ENCODE measurements at regions not wholly inside any gene's neighbourhood (a gene's known extent, or its start where the extent isn't known, plus 50 kb on each side); places are given as distances from the start of the nearest gene placed in this dataset.

- peaks cover 0 to 5% (median 0%) of the 10 kb centered on the region in 11 donors for H3K9me3 Mint-ChIP-seq
- H3K36me3 Mint-ChIP-seq: peaks cover 0 to 5% (median 0%) of the 10 kb centered on the region in 5 donors
- peaks cover 9 to 37% (median 15%) of the 10 kb centered on the region in 5 donors for H3K27me3 Mint-ChIP-seq
- Histone ChIP-seq H3K36me3 (ENCODE audit: control insufficient read depth in 2 of 3, insufficient read depth in 3 of 3, low read length in 3 of 3) (no peaks in the 10 kb centered on the region), H3K9me3 (ENCODE audit: control insufficient read depth in 2 of 3, low read length in 3 of 3) (no peaks in the 10 kb centered on the region), H3K4me3 (ENCODE audit: low read length) (no peak overlapping the region), H3K27me3 (ENCODE audit: control insufficient read depth in 2 of 2, insufficient read depth in 2 of 2, low read length in 2 of 2) (no peaks in the 10 kb centered on the region), H3K27ac (ENCODE audit: low read depth, low read length) (no peak overlapping the region), H3K4me1 (ENCODE audit: control insufficient read depth in 2 of 2, insufficient read depth in 2 of 2, low read length in 2 of 2) (no peaks in the 10 kb centered on the region)
- H3K27ac Mint-ChIP-seq: no peak overlapping the region
- DNase-seq (no peak), ATAC-seq (no peak)
- POLR2A ChIA-PET: no interaction called here
- peaks cover 0 to 2% (median 0%) of the 10 kb centered on the region in 7 donors for H3K4me1 Mint-ChIP-seq
- no peak overlapping the region for H3K4me3 Mint-ChIP-seq
- CTCF ChIA-PET: interaction anchor here (0.6 kb wide), 1 partner anchor 1607 kb away, joined by 3 read pairs; no protein-coding TSS in a partner anchor
- intact Hi-C loops (cut with micrococcal nuclease): no loop called here
These were observed 157.9 kb downstream of the ZDHHC21 start for GRCh38 chr9:14535161-14535955.

DNA sequence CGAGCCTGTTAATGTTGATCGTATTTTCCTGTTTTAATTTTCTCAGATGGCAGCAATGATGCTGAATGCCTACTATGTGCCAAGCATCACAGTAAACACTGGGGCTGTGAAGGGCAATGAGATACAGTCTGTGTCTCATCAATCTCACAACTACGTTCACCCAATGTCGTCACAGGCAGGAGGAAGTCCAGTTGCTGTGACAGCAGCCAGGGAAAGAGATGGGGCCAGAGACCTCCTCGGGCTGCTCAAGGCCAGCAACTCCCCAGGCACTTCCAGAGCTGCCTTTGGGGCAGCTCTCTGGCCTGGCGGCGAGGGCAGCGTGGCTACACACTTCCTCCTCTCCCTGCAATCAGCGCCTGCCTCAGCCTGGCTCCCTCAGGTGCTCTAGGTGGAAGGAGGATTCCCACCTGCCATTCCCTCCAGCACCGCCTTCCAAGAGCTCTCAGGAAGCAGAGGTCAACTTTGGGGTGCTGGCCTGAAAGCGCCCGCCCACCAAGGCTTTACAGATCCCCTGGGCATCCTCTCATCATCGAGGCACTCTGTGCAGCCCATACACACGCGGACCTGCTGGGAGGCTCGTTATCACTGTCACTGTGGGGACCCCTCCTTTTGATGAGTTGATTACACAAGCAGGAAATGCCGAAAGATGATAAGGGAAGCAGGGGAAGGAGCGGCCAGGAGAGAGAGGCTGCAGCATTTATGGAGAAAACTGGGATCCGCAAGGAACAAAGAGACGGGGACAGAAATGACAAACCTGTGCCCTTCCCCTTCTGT lies 159.2 kb downstream of the ZDHHC21 start:
- ATAC-seq (no peak), DNase-seq (no peak)
- Histone ChIP-seq H3K36me3 (ENCODE audit: control insufficient read depth in 2 of 3, insufficient read depth in 3 of 3, low read length in 3 of 3) (no peaks in the 10 kb centered on the region), H3K9me3 (ENCODE audit: control insufficient read depth in 2 of 3, low read length in 3 of 3) (no peaks in the 10 kb centered on the region), H3K27me3 (ENCODE audit: control insufficient read depth in 2 of 2, insufficient read depth in 2 of 2, low read length in 2 of 2) (no peaks in the 10 kb centered on the region), H3K4me3 (ENCODE audit: low read length) (no peak overlapping the region), H3K27ac (ENCODE audit: low read depth, low read length) (no peak overlapping the region), H3K4me1 (ENCODE audit: control insufficient read depth in 2 of 2, insufficient read depth in 2 of 2, low read length in 2 of 2) (no peaks in the 10 kb centered on the region)
- Mint-ChIP-seq H3K4me3 (no peak overlapping the region), H3K36me3 (peaks cover 0 to 5% (median 0%) of the 10 kb centered on the region in 5 donors), H3K27ac (no peak overlapping the region), H3K4me1 (peaks cover 0 to 2% (median 0%) of the 10 kb centered on the region in 7 donors), H3K27me3 (peaks cover 8 to 37% (median 26%) of the 10 kb centered on the region in 5 donors), H3K9me3 (peaks cover 0 to 5% (median 0%) of the 10 kb centered on the region in 11 donors)
- ChIA-PET CTCF (no interaction called here), POLR2A (no interaction called here)
- intact Hi-C loops (cut with micrococcal nuclease): no loop called here

- POLR2A ChIA-PET: no interaction called here
- Histone ChIP-seq H3K27ac (ENCODE audit: low read depth, low read length) (no peak overlapping the region), H3K4me3 (ENCODE audit: low read length) (no peak overlapping the region), H3K4me1 (ENCODE audit: control insufficient read depth in 2 of 2, insufficient read depth in 2 of 2, low read length in 2 of 2) (no peaks in the 10 kb centered on the region), H3K27me3 (ENCODE audit: control insufficient read depth in 2 of 2, insufficient read depth in 2 of 2, low read length in 2 of 2) (no peaks in the 10 kb centered on the region), H3K36me3 (ENCODE audit: control insufficient read depth in 2 of 3, insufficient read depth in 3 of 3, low read length in 3 of 3) (no peaks in the 10 kb centered on the region), H3K9me3 (ENCODE audit: control insufficient read depth in 2 of 3, low read length in 3 of 3) (no peaks in the 10 kb centered on the region)
- Mint-ChIP-seq H3K27me3 (peaks cover 9 to 37% (median 26%) of the 10 kb centered on the region in 5 donors), H3K9me3 (peaks cover 0 to 5% (median 0%) of the 10 kb centered on the region in 11 donors), H3K4me3 (no peak overlapping the region), H3K27ac (no peak overlapping the region), H3K36me3 (peaks cover 0 to 5% (median 0%) of the 10 kb centered on the region in 5 donors), H3K4me1 (peaks cover 0 to 2% (median 0%) of the 10 kb centered on the region in 7 donors)
- DNase-seq (no peak), ATAC-seq (no peak)
- CTCF ChIA-PET: no interaction called here
- intact Hi-C loops (cut with micrococcal nuclease): no loop called here
These were observed 160.6 kb downstream of the ZDHHC21 start for GRCh38 chr9:14532456-14533115.

DNA sequence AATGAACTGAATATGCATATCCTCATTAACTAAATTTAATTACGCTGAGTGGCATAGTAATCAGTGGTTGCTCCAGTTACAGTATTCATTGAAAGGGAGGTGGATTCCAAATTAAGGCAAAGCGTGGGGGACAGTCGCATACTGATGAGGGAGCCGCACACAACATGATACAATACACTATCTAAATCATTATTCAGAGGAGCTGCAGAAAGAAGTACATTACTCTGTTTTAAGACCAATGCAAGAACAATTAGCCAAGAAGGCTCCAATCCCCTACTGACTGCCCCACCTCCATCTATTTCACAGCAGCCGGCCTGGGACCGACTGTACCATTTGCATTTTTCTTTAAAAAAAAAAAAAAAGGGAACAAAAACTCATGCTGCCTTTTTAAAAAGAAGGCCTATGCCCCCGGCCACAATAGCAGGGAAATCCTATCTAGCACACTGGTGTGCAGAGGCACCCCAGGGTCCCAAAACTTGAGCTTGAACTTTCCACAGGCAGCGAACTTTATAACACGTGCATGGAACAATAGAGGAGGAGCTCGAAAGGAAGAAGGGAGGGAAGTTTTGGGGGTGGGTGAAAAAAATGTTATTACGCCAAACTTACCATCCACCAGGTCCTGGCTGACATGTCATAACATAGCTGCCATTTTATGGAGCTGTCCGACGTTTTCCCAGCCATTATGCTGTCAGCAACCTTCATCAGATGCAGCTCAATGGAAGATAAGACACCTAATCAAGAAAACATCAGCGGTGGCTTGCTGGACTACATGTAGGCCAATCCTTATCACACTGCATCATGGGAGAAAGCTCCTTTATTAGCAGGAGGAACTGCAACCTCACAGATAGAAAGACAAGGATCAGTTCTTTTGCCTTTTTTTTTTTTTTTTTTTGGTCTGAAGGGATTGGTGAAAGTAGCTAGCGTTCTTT lies 161.6 kb downstream of the ZDHHC21 start:
- ATAC-seq (no peak), DNase-seq (no peak)
- Histone ChIP-seq H3K27ac (ENCODE audit: low read depth, low read length) (no peak overlapping the region), H3K36me3 (ENCODE audit: control insufficient read depth in 2 of 3, insufficient read depth in 3 of 3, low read length in 3 of 3) (no peaks in the 10 kb centered on the region), H3K4me3 (ENCODE audit: low read length) (no peak overlapping the region), H3K9me3 (ENCODE audit: control insufficient read depth in 2 of 3, low read length in 3 of 3) (no peaks in the 10 kb centered on the region), H3K4me1 (ENCODE audit: control insufficient read depth in 2 of 2, insufficient read depth in 2 of 2, low read length in 2 of 2) (no peaks in the 10 kb centered on the region), H3K27me3 (ENCODE audit: control insufficient read depth in 2 of 2, insufficient read depth in 2 of 2, low read length in 2 of 2) (no peaks in the 10 kb centered on the region)
- H3K4me1 Mint-ChIP-seq: peaks cover 0 to 2% (median 0%) of the 10 kb centered on the region in 7 donors
- H3K4me3 Mint-ChIP-seq: no peak overlapping the region
- intact Hi-C loops (cut with micrococcal nuclease): no loop called here
- H3K27ac Mint-ChIP-seq: no peak overlapping the region
- POLR2A ChIA-PET: no interaction called here
- H3K27me3 Mint-ChIP-seq: peaks cover 9 to 36% (median 26%) of the 10 kb centered on the region in 5 donors
- peaks cover 0 to 5% (median 0%) of the 10 kb centered on the region in 5 donors for H3K36me3 Mint-ChIP-seq
- CTCF ChIA-PET: no interaction called here
- peaks cover 0 to 2% (median 0%) of the 10 kb centered on the region in 11 donors for H3K9me3 Mint-ChIP-seq

GRCh38 chr9:14530841-14531240 lies 162.4 kb downstream of the ZDHHC21 start:
- H3K27ac Mint-ChIP-seq: no peak overlapping the region
- H3K9me3 ChIP-seq (ENCODE audit: control insufficient read depth in 2 of 3, low read length in 3 of 3): no peaks in the 10 kb centered on the region

DNA sequence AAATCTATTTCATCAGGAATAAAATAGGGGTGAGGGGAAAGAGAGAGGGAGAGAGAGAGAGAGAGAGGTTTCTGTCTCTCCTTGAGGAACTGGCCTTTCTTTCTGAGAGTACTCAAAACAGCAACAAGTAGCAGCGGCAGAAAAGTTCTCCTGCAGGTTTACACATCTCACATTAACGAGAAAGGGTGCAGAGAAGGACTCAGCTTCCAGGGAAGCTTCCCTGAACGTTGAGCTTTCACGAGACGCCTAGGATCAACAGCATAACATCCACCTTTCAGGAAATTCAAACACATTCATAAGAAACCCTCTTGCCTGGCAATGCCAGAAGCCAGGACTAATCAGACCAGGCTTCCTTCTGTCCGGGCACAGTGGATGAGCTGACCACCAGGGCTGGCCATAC lies 162.9 kb downstream of the ZDHHC21 start:
- Mint-ChIP-seq H3K27me3 (peaks cover 7 to 31% (median 19%) of the 10 kb centered on the region in 5 donors), H3K27ac (no peak overlapping the region)

More at GRCh38 chr9:14530841-14531240, 162.4 kb downstream of the ZDHHC21 start:
- Mint-ChIP-seq H3K27me3 (peaks cover 7 to 31% (median 21%) of the 10 kb centered on the region in 5 donors), H3K4me3 (no peak overlapping the region), H3K9me3 (peaks cover 0 to 2% (median 0%) of the 10 kb centered on the region in 11 donors), H3K4me1 (peaks cover 0 to 2% (median 0%) of the 10 kb centered on the region in 7 donors), H3K36me3 (peaks cover 0 to 5% (median 0%) of the 10 kb centered on the region in 5 donors)
- Histone ChIP-seq H3K4me3 (ENCODE audit: low read length) (no peak overlapping the region), H3K27me3 (ENCODE audit: control insufficient read depth in 2 of 2, insufficient read depth in 2 of 2, low read length in 2 of 2) (no peaks in the 10 kb centered on the region), H3K4me1 (ENCODE audit: control insufficient read depth in 2 of 2, insufficient read depth in 2 of 2, low read length in 2 of 2) (no peaks in the 10 kb centered on the region), H3K36me3 (ENCODE audit: control insufficient read depth in 2 of 3, insufficient read depth in 3 of 3, low read length in 3 of 3) (no peaks in the 10 kb centered on the region), H3K27ac (ENCODE audit: low read depth, low read length) (no peak overlapping the region)
- intact Hi-C loops (cut with micrococcal nuclease): no loop called here
- CTCF ChIA-PET: no interaction called here
- DNase-seq: no peak
- no peak for ATAC-seq
- POLR2A ChIA-PET: no interaction called here

More for the DNA sequence above, 162.9 kb downstream of the ZDHHC21 start:
- peaks cover 0 to 2% (median 0%) of the 10 kb centered on the region in 11 donors for H3K9me3 Mint-ChIP-seq
- H3K4me1 Mint-ChIP-seq: peaks cover 0 to 2% (median 0%) of the 10 kb centered on the region in 7 donors
- Histone ChIP-seq H3K27ac (ENCODE audit: low read depth, low read length) (no peak overlapping the region), H3K9me3 (ENCODE audit: control insufficient read depth in 2 of 3, low read length in 3 of 3) (no peaks in the 10 kb centered on the region), H3K4me3 (ENCODE audit: low read length) (no peak overlapping the region), H3K4me1 (ENCODE audit: control insufficient read depth in 2 of 2, insufficient read depth in 2 of 2, low read length in 2 of 2) (no peaks in the 10 kb centered on the region), H3K36me3 (ENCODE audit: control insufficient read depth in 2 of 3, insufficient read depth in 3 of 3, low read length in 3 of 3) (no peaks in the 10 kb centered on the region), H3K27me3 (ENCODE audit: control insufficient read depth in 2 of 2, insufficient read depth in 2 of 2, low read length in 2 of 2) (no peaks in the 10 kb centered on the region)
- H3K4me3 Mint-ChIP-seq: no peak overlapping the region
- ChIA-PET CTCF (no interaction called here), POLR2A (no interaction called here)
- H3K36me3 Mint-ChIP-seq: peaks cover 0 to 5% (median 0%) of the 10 kb centered on the region in 5 donors
- DNase-seq (no peak), ATAC-seq (no peak)
- intact Hi-C loops (cut with micrococcal nuclease): no loop called here
